NCI-H1105 (cell line): ENCODE measurements at regions not wholly inside any gene's neighbourhood (a gene's known extent, or its start where the extent isn't known, plus 50 kb on each side); places are given as distances from the start of the nearest gene placed in this dataset.

Experiments
- DNase-seq: peaks from one replicate; lab custom pipeline; 2025; lab: John Stamatoyannopoulos, UW

DNA sequence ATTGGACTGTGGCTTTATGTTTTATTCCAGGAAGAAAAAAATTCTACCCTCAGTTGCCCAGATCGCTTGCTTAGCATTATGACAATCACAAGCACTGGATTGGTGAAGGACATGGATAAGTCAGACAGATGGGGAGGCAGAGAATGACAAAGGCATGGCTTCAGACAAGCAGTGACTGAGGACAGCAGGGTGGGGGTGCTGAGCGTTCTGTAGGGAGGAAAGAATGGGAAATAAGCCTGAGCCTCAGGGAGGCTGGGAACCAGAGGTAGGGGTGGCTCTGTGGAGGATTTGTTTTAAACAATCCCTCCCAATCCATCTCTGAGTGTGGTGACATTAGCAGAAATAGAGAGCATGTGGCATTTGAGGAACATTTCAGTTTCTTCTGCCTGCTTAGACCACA lies 896.9 kb downstream of the CCSER2 start:
- no peak for DNase-seq

DNA sequence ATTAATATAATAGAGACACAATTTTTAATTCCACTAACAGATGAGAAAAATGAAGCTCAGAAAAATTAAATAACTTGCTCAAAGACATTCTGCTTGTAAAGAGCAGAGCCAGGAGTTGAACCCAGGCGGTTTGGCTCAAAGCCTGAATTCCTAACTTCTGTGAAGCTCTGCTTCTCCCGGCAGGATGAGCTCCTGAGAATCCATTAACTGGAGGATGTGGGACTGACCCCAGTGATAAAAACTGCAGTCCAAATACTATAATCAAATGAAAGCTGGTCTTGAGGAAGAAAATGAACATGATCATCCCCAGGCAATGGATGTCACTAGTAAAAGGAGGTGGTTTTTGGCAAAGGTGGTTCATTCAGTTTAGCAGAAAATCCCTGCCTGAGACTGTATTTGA lies 898.2 kb downstream of the CCSER2 start:
- no peak for DNase-seq

DNA sequence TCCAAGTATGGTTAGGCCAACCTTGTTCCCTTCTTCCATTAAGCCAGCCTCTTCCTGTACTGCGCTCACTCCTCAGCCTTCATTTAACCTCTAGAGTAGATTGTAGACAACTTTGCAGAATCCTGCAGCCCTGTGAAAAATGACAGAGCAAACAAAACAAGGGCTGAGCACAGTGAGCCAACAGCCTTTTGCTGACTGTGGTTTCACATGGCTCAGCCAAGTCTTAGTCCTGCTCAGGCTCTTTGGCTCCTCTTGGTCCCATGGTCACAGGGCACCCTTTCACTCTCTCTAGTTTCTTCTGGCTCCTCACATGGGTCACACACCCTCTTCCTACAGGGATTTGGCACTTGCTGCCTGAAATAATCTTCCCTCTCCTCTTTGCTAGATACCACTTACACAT lies 900.3 kb downstream of the CCSER2 start:
- no peak for DNase-seq

DNA sequence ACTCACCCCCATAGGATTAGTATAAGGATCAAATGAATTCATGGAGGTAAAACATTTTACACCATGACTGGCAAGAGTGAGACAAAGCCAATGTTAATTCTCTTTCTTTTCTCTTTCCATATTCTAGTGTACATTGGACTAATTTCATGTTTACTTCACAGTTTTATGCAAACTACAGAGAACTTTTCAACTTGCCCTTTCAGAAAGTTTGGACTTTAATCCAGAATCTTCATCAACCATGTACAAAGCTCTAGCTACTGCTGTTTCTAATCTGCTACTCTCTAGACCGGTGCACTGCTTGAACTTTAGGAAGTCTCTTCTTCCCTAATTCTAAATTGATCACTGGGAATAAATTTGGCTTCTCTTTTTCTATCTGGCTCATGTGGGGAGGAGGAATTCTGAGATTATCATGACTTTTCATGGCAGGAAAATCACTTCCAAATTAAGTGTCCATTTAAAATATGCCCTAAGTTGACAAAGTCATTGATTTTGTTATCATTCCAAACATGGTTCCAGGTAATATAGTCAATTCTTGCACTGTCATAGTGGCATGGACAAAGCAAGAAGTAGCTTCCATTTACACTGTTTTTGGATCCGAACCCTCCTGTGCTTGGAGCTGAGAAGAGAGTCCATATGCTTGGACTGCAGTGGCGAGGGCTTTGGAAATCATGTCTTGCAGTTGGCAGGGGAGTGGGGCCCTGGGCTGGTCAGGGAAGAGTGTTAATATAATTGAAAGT lies 903.3 kb downstream of the CCSER2 start:
- no peak for DNase-seq

DNA sequence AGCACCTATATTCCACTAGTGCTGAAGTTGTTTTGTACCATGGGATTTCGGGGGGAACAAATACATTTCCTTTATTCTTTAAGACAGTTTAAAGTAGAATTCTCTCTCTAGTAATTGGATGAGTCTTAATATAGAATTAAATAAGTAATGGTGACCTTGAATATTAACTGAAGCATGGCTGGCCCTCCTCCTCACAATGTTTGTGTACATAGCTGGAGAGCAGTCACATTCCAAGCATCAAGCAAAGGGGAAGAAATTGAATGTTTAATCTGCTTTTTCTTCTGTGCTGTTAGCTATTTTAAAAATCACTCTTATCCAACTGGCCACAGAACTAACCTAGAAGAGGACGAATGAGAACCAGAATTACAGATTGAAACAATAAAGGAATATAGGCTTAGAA lies 906.9 kb downstream of the CCSER2 start:
- DNase-seq = no peak

DNA sequence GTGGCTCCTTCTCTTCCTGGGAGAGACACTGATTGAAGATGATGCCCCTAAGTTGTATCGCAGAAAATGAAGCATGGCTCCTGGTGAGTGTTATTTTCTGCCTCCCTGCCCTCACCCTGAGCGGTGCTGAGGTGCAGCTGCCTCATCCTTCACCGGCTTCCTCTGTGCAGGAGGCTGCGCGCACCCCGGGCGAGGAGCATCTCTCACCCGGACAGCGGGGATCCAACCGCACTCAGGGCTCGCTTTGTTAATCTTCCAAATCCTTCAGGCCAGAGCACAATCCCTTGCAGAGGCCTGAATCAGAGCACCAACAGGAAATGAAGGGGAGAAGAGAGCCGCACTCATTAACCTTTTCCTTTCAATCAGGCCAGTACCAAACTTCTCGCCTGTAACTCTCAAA lies 910.3 kb downstream of the CCSER2 start:
- no peak for DNase-seq

DNA sequence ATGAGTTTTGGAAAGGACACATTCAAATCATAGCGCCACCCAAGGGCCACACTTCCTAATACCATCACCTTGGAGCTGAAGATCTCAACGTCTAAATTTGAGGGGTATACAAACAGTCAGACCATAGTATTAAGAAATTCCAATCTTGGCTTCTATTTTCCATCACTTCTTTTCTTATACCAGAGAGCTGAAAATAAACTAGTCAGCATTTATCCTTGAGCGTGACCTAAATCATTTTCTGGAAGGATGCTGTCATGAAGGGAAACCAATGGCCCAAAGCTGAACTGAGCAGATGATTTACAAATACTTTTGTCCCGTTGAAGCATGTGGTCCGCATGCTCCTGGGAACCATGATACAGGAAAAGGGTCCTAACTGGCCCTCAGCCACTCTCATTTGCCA lies 921.9 kb downstream of the CCSER2 start:
- no peak for DNase-seq

DNA sequence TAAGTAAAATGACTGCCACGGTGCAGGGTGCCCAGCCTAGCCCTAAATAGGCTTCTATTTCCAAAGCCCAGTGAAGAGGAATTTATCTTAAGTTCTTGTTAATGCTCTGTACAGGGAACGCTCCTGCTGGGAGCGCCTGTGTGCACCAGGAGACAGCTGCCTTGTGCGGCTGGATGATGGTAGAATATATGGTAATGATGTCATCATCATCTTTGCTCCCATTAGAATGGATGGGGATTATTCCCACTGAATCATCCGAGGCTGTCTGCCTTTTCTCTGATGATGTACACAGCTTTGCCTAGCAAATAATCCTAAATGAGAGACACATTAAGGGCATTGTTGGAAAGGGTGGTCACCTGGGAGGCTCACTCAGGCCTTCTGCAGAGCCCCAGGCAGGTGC lies 928.1 kb downstream of the CCSER2 start:
- no peak for DNase-seq

DNA sequence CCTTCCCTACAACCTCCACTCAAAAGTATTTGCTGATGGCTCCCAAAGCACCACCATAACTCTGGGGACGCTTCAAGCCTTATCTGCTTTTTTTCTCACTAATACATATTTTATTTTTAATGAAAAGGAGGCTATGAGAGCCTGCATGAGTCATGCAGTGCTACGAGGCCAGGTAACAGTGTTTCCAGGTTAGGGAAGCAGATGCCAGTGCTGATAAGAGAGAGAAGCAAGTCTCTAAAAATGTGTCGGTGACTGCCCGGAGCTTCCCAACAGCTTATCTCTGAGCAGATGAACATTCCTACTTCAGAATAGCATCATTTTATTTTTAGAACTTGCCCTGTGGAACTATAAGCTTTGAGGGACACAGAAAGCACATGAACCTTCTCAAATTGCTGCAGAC lies 931.5 kb downstream of the CCSER2 start:
- DNase-seq = no peak

DNA sequence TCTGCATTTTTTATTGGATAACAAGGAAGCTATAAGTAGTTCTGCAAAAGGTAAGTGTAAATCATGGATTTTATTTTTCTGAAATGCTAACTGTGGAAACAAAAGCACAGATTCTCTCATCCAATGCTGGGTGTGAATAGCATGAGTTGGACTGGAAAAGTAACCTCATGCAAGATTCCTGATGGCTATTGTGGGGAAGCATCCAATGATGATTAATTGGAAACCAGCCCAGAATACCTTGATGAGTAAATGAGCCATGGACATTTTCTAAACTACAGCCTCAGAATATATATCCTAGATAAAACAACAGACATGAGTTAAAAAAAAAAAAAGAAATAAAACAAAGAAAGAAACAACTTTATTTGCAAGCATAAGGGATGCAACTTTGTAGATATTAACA lies 934.6 kb downstream of the CCSER2 start:
- DNase-seq = no peak

DNA sequence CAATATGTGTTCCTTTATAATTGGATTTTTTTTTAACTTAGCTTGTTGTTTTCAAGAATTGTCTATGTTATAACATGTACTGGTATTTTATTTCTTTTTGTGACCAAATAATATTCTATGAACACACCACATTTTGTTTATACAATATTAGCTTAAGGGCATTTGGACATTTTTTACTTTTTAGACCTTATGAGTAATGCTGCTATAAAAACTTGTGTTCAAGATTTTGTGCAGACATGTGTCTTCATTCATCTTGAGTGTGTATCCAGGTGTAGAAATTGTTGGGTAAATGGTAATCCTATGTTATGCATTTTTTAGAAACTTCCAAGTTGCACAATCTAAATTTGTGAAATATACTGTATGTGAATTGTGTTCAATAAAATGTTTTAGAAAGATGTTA lies 936.7 kb downstream of the CCSER2 start:
- DNase-seq = no peak

DNA sequence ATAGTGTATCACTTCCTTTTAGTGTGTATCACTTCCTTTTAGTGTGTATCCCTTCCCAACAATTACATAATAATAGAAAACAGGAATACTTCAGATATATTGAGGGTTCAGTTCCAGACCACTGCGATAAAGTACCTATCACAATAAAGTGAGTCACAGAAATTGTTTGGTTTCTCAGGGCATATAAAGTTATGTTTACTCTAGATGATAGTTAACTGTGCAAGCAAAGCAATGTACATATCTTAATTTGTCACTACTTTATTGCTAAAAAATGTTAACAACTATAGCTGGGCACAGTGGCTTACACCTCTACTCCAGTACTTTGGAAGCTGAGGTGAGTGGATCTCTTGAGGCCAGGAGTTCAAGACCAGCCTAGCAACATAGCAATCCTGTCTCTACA lies 938.4 kb downstream of the CCSER2 start:
- no peak for DNase-seq

DNA sequence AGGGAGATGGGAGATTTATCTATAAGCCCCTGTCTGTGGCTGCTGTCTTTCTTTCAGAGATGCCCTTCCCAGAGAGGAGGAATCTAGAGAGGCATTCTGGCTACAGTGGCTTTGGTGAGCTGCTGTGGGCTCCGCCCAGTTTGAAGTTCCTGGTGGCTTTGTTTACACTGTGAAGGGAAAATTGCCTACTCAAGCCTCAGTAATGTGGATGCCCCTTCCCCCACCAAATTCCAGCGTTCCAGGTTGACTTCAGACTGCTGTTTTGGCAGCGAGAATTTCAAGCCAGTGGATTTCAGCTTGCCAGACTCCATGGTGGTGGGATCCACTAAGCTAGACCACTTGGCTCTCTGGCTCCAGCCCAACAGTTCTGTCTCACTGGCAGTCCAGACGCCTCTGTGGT lies 951.6 kb downstream of the CCSER2 start:
- no peak for DNase-seq

DNA sequence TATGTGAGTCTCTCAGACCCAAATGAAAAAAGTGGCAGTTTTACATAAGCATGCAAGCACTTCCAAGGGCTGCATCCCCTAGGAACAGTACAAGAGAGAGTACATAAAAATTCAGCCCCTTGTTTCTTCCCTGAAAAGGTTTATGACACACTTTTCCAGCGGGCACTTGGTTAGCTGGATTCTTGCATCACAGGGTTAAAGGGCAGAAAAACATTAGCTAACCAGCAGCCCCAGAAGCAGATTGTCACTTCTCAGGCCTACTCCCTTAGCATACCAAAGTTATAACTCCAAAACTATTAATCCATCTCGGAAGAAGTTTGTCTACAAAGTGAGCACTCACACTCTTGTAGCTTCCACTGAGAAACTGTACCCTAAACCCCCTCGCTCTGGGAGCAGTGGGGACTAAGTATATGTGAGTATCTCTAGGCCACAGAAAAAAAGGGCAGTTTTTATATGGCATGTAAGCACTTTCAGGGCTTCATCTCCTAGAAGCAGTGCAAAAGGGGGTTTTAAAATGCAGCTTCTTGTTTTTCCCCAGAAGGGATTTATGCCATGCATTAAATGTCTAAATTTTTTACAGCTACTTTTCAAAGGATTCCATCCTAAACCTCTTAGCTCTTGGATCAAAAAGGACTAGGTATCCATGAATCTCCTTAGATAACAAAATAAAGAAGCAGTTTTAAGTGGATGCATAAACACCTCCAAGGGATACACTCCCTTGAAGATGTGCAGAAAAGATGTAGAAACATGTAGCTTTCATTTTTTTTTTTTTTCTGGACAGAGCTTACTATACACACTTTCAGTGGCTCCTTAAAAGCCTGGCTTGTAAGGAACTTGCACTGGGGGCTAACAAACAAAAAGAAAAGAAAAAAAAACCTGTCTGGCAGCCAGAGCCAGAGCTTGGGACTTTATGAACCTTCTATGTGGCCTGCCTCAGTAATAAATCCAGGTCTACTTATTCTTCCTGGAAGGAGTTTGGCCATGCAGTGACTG lies 956.7 kb downstream of the CCSER2 start:
- DNase-seq = no peak

DNA sequence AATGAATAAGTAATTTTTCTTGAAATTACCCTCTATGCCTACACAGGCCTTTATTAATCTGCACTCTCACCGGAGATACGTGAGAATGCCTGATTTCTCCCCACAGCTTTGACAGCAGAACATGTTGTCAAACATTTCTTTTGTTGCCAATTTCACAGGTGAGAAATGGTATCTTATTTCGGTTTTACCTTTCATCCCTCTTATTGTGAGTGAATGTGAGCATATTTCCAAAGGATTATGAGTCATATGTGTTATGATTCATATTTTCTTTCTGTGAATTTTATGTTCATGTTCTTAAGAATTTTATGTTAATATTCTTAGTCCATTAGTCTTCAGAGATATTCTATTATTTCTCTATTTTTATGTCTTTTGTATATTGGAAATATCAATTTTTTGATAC lies 965.1 kb downstream of the CCSER2 start:
- DNase-seq = no peak

DNA sequence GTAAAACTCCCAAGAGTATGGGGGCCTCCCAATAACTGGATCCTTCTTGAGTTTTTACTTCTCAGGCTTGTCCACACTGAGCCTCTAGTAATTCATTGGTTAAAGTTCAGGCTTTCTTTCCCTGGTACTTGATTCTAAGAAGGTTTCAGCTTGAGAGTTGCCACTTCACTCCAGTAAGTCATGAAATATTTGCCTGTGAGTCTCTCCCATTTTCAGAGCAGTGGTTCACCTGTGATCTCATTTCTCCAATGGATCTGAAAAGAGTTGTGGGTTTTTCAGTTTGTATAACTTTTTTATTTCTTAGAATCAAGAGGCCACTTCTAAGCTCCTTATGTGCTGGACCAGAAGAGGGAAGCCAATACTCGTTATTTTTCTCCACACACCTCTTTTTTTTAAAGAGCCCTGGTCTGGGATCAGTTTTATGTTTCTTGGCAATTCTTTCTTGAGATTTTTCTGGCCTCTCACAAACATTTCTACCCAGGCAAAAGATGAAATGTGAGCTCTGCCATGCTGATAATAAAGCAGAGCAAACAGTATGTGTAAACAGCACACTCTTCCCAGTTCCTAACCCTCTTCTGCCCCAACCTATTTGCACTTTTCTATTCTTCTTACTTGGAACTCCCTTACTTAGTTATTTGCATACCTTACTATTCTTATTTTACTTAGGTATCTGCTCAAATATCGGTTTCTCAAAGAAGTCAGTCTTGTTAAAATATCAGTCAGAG lies 983.4 kb downstream of the CCSER2 start:
- no peak for DNase-seq

DNA sequence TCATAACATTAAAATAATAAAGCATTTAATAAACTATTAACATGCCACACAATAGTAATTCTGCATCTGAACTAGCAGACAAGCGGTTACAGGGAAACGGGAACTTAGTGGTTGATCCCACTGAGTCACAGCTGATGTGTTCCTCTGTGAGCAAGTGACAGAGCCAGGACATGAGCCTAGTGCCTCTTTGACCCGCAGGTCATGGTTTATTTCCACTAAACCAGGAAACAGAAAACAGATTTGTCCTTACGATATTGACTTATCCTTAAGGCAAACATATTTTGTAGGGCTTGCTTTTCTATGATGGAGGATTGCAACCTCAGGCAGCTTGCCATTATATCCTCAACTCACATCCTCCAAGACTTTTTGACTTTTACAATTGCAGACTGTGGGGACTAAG lies 987.3 kb downstream of the CCSER2 start:
- DNase-seq = no peak

DNA sequence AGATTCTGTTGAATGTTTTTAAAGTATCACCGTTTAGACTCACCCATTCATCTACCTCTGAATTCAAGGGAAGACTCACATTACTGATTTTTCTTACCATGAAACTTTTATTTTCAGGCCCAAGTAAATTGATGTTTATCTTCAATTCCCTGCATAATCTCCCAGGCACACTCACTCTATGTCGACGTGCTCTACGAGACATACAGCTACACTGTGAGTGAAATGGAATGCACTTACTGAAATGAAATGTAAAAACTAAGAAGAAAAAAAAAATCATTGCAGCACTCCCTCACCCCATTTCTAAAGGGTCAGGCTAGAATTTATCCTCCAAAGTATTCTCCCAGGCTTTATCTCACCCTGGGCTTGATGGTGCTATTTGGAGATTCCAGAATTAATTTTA lies 987.9 kb downstream of the CCSER2 start:
- DNase-seq = no peak

DNA sequence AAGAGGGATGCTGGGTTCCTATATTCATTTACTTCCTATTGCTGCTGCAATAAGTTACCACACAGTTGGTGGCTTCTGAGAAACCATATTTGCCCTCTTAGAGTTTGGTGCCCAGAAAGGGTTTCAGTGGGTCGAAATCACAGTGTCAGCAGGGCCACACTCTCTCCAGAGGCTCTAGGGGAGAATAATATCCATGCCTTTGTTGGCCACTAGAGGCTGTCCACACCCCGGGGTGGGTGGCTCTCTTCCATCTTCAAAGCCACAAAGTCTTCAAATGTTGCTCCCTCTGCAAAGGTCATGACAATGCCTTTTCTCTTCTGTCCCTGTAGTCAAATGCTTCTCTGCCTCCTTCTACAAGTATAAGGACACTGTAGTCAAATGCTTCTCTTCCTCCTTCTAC lies 989.4 kb downstream of the CCSER2 start:
- DNase-seq = no peak

DNA sequence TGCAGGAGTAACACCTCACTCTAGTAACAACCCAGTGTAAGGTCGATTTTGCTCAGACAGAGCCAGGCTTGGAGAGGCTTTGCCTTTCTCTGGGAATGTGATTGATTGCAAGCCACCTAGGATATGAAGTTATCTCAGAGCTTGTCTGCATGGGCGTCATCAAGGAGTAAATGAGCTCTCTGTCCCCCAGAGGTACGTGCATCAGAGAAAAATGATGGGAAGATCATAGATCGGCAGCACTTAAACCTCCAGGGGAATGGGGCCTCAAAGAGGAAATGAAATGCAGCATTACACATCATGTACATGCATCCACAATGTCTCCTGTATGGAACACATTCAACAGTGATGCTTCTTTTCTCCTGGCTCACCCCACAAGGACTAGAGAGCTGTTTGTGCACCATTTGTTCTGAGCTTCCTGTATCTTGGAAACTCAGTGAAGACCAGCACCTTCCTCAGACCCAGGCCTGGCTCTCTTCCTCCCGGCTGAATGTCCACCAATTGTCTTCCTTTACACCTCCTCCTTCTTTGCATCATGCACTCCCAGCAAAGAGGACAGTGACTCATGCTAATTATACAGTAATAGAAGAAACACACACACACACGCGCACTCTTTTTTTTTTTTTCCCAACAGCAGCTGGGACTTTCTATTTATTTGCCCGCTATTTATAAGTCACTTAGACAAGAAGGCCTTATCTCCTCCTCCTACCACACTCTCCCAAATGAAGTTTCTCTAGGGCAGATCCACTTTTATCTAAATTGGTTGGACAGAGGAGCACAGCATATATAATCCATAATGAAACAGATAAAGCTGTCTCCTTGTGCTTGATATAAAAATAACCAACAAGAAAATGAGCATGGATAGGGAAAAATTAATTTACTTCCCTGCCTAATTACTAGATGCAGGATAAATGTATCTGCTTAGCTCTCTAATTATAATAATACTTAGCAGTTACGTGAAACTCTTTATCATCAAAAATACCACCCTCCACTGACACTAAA lies 990.7 kb downstream of the CCSER2 start:
- no peak for DNase-seq

DNA sequence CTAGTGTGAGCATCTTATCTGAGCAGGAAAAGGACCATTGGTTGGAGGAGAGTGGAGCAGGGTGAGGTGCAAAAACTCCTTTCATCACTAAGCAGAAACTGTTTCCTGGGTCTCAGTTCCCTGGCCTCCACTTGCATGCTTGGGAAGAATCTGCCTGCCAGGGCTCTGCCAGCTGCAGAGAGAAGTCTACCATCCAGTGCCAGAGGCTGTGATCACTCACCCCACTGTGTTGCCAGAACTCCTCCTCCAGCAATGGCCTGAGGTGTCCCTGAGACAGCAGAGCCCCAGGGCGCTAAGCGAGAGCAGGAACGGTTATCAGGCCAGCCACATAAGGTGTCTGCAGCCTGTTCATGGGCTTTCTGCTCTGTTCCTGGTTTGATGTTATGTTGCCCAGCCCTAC lies 991.4 kb downstream of the CCSER2 start:
- DNase-seq = no peak
